IPS-15b (cell line): ENCODE measurements at regions not wholly inside any gene's neighbourhood (a gene's known extent, or its start where the extent isn't known, plus 50 kb on each side); places are given as distances from the start of the nearest gene placed in this dataset.

Source experiments
- H3K27me3 ChIP-seq: one replicate; pipeline ENCODE4 v1.6.1; 2013; ENCODE audit warnings: low read length; ENCODE audit not compliant: control insufficient read depth, insufficient read depth
- H3K36me3 ChIP-seq: one replicate; pipeline ENCODE4 v1.6.1; 2013; ENCODE audit warnings: low read length; ENCODE audit not compliant: control insufficient read depth, insufficient read depth
- H3K4me1 ChIP-seq: one replicate; pipeline ENCODE4 v1.6.1; 2013; ENCODE audit warnings: mild to moderate bottlenecking, low read length; ENCODE audit not compliant: control insufficient read depth, insufficient read depth
- H3K4me3 ChIP-seq: one replicate; pipeline ENCODE4 v1.5.1; 2013; ENCODE audit warnings: low read depth, low read length
- H3K9ac ChIP-seq: one replicate; pipeline ENCODE4 v1.6.1; 2013; ENCODE audit warnings: low read depth, mild to moderate bottlenecking, low read length
- H3K9me3 ChIP-seq: one replicate; pipeline ENCODE4 v1.6.1; 2013; ENCODE audit warnings: mild to moderate bottlenecking, low read length; ENCODE audit not compliant: control insufficient read depth, insufficient read depth

GRCh38 chr9:73890685-73891277 lies 606.4 kb upstream of the RORB start:
- Histone ChIP-seq H3K4me1 (no peaks in the 10 kb centered on the region), H3K4me3 (no peak overlapping the region), H3K9ac (no peak overlapping the region), H3K27me3 (no peaks in the 10 kb centered on the region), H3K36me3 (no peaks in the 10 kb centered on the region), H3K9me3 (no peaks in the 10 kb centered on the region)

- Histone ChIP-seq H3K9me3 (no peaks in the 10 kb centered on the region), H3K36me3 (no peaks in the 10 kb centered on the region), H3K4me1 (no peaks in the 10 kb centered on the region), H3K4me3 (no peak overlapping the region), H3K9ac (no peak overlapping the region), H3K27me3 (no peaks in the 10 kb centered on the region)
Measured at GRCh38 chr9:73892335-73892734, 604.8 kb upstream of the RORB start.

- Histone ChIP-seq H3K9ac (no peak overlapping the region), H3K4me3 (no peak overlapping the region), H3K9me3 (no peaks in the 10 kb centered on the region), H3K36me3 (no peaks in the 10 kb centered on the region), H3K27me3 (no peaks in the 10 kb centered on the region), H3K4me1 (no peaks in the 10 kb centered on the region)
Measured at GRCh38 chr9:73893230-73893629, 603.9 kb upstream of the RORB start.

DNA sequence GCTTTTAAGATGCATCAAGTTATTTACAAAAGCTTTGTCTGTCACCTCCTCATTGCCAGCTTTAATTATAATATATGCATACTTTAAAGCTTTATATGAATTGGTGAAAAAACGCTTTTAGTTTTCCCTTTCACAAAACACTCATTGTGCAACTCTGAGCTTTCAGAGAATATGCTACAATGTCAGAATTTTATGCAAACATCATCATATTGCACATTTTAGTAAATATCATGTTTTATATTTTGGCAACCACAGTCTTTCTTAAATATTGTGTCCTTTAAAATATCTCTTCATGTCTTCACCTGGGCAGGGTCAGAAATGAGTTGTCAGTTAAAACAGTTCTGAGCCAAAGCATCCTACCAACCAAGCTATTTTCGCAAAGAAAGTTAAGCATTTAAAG lies 601.1 kb upstream of the RORB start:
- Histone ChIP-seq H3K9ac (no peak overlapping the region), H3K4me3 (no peak overlapping the region), H3K4me1 (no peaks in the 10 kb centered on the region), H3K36me3 (no peaks in the 10 kb centered on the region), H3K27me3 (no peaks in the 10 kb centered on the region), H3K9me3 (no peaks in the 10 kb centered on the region)

- no peak overlapping the region for H3K4me3 ChIP-seq
- H3K9me3 ChIP-seq, result no peaks in the 10 kb centered on the region
- no peaks in the 10 kb centered on the region for H3K27me3 ChIP-seq
- H3K9ac ChIP-seq, result no peak overlapping the region
- H3K36me3 ChIP-seq, result no peaks in the 10 kb centered on the region
- H3K4me1 ChIP-seq, result peaks cover 4% of the 10 kb centered on the region
Measured at GRCh38 chr9:73906671-73907070, 590.5 kb upstream of the RORB start.

DNA sequence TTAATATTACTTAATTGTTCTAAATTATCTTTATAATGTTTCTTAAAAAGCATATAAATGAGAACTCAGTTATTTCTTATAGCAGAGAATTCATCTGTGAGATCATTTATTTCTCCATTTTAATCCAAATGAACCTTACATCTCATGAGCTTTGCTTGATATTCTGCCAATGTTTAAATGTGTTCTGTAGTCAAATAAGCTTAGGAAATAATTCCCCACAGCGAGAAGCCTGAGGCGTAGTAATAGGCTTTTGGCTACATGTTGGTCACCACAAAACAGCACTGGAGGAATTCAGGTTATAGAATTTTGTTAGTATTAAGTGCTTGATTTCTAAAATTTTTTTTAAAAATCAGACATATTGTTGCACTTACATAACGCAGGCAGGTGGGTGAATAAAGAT lies 585.3 kb upstream of the RORB start:
- H3K9me3 ChIP-seq, result no peaks in the 10 kb centered on the region
- H3K27me3 ChIP-seq, result no peaks in the 10 kb centered on the region
- H3K4me3 ChIP-seq, result no peak overlapping the region
- H3K4me1 ChIP-seq, result no peaks in the 10 kb centered on the region
- no peak overlapping the region for H3K9ac ChIP-seq
- no peaks in the 10 kb centered on the region for H3K36me3 ChIP-seq

- Histone ChIP-seq H3K36me3 (no peaks in the 10 kb centered on the region), H3K27me3 (no peaks in the 10 kb centered on the region)
Measured at GRCh38 chr9:73916016-73916673, 581.0 kb upstream of the RORB start.

DNA sequence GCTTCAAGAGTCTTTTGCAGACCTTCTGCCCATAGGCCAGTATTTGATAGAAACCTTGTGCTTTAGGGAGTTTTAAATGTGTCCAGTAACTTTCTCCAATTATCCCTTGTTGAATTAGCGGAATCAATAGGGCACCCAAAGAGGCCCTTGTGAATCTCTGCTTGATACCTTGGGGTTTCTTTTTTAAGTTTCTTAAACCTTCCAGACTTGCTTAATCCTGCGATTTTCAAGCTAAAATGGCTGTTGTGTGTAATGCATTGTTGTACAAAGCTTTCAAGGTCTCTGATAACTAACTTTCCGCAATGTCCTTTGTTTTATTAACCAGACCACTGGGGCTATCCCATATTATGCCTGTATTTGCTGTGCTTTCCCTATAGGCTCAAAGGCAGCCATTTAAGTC lies 577.4 kb upstream of the RORB start:
- peaks cover 2% of the 10 kb centered on the region for H3K4me1 ChIP-seq
- no peaks in the 10 kb centered on the region for H3K9me3 ChIP-seq
- no peaks in the 10 kb centered on the region for H3K27me3 ChIP-seq
- H3K9ac ChIP-seq, result no peak overlapping the region
- H3K4me3 ChIP-seq, result no peak overlapping the region
- no peaks in the 10 kb centered on the region for H3K36me3 ChIP-seq

More at GRCh38 chr9:73916016-73916673, 581.0 kb upstream of the RORB start:
- Histone ChIP-seq H3K9ac (no peak overlapping the region), H3K4me1 (peaks cover 2% of the 10 kb centered on the region), H3K9me3 (no peaks in the 10 kb centered on the region), H3K4me3 (no peak overlapping the region)

DNA sequence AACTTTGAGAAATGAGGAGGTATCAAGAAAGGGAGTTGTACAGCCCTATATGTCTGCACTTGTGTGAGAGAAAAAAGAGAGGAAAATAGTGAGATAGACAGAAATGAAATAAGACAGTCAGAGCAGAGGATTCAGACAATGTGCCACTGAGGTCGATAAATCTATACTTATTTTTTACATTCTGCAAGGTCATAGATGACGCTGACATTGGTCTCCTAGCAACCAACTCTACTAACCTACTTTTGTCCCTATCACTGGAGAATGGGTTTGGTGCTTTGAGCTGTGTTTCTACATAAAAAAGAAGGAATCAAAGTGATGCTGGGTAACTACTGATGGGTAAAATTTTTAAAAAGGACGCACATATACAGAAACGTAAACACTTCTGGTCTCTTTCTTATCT lies 573.3 kb upstream of the RORB start:
- Histone ChIP-seq H3K36me3 (no peaks in the 10 kb centered on the region), H3K9me3 (no peaks in the 10 kb centered on the region), H3K9ac (no peak overlapping the region), H3K27me3 (no peaks in the 10 kb centered on the region), H3K4me3 (no peak overlapping the region), H3K4me1 (no peaks in the 10 kb centered on the region)

GRCh38 chr9:73951147-73951546 lies 546.0 kb upstream of the RORB start:
- no peaks in the 10 kb centered on the region for H3K4me1 ChIP-seq
- no peak overlapping the region for H3K4me3 ChIP-seq
- no peaks in the 10 kb centered on the region for H3K27me3 ChIP-seq
- H3K9ac ChIP-seq, result no peak overlapping the region
- no peaks in the 10 kb centered on the region for H3K9me3 ChIP-seq
- no peaks in the 10 kb centered on the region for H3K36me3 ChIP-seq

DNA sequence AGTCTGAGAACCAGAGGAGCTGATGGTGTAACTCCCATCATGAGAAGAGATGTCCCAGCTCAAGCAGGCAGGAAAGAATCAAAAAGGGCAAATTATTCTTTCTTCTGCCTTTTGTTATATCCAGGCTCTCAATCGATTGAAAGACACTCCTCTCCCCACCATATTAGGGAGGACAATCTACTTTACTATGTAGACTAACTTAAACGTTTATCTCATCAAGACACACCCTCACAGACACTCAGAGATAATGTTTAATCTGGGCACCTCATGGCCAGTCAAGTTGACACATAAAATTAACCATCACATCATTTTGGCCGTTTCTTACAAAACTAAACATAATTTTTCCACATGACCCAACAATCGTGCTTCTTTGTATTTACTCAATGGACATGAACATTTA lies 534.3 kb upstream of the RORB start:
- no peaks in the 10 kb centered on the region for H3K36me3 ChIP-seq
- H3K27me3 ChIP-seq, result no peaks in the 10 kb centered on the region
- H3K4me1 ChIP-seq, result no peaks in the 10 kb centered on the region
- H3K4me3 ChIP-seq, result no peak overlapping the region
- no peak overlapping the region for H3K9ac ChIP-seq
- H3K9me3 ChIP-seq, result no peaks in the 10 kb centered on the region

- H3K36me3 ChIP-seq, result no peaks in the 10 kb centered on the region
- no peaks in the 10 kb centered on the region for H3K27me3 ChIP-seq
- no peak overlapping the region for H3K9ac ChIP-seq
- H3K4me3 ChIP-seq, result no peak overlapping the region
- H3K4me1 ChIP-seq, result no peaks in the 10 kb centered on the region
- peaks cover 5% of the 10 kb centered on the region for H3K9me3 ChIP-seq
Measured at GRCh38 chr9:73969936-73970335, 527.2 kb upstream of the RORB start.
